ENCODE measurements at regions not wholly inside any gene's neighbourhood (a gene's known extent, or its start where the extent isn't known, plus 50 kb on each side); places are given as distances from the start of the nearest gene placed in this dataset.
"Not testable (repeated sequence)": the region's sequence is repeated elsewhere in the genome, so short reads cannot be mapped to it uniquely, and the experiment has no call there.

DNA sequence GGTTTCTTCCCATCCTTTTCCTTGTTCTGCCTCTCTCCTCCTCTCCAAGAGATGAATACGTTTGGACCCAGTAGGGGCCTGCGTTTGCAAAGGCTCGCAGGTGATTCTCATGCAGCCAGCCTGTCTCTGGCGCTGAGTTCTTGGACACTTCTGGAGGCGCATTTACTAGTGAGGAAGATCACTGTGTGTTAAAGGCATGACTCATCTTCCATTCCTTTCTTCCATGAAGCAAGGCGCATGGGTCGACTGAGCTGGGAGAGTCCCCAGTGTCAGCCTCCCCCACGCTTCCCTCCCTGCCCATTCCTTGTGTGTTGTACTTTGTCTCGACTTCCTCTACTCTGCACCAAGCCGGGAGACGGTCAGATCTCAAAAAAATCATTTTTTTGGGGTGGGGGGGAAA lies 159.9 kb upstream of the EEF2KMT start:
- intact Hi-C loops (cut with micrococcal nuclease): no loop called here

GRCh38 chr16:5252791-5253190 lies 155.2 kb upstream of the EEF2KMT start:
- intact Hi-C loops (cut with micrococcal nuclease): loop anchor here (2.0 kb wide), 1 partner anchor 14 kb away; no protein-coding TSS in a partner anchor

- intact Hi-C loops (cut with micrococcal nuclease): not testable (repeated sequence)
Observed at GRCh38 chr16:5247403-5247802, 149.8 kb upstream of the EEF2KMT start.

GRCh38 chr16:5240278-5240626 lies 142.7 kb upstream of the EEF2KMT start:
- intact Hi-C loops (cut with micrococcal nuclease): not testable (repeated sequence)

DNA sequence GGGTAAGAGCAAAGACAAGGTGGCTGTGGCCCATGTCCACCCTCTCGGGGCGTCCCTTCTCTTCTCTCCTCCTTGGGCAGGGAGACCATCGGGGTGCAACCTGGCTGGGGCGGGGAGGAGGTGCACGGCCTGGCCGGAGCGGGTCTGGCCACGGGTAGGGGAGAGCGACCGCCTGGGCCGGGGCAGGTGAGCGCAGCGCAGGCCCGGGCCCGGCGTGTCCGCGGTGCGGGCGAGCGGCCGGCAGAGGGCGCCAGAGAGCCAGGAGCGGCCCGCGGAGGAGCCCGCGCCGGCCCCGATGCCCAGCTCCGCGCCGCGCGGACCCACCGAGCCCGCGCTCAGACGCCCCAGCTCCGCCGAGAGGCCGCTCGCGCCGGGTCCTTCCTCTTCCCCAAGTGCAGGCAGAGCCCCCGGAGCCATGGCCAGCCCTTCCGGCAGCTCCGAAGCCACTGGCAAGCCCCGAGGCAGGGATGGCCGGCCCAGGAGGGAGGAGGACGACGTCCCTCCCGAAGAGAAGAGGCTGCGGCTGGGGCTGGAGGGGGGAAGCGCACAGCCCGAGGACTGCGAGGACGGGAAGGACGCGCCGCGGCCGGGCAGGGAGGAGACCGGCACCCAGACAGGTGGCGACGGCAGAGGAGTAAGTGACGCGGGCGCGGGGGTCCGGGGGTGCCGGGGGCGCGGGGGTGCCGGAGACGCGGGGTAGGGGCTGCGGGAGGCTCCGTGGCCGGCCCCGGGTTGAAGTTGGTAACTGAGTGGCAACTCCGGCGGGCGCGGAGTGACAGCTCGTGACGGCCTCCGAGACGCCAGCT lies 142.1 kb upstream of the EEF2KMT start:
- intact Hi-C loops (cut with micrococcal nuclease): loop anchor here (5.0 kb wide), 2 partner anchors 378 to 1403 kb away; no protein-coding TSS in a partner anchor

- intact Hi-C loops (cut with micrococcal nuclease): loop anchor here (5.0 kb wide), 2 partner anchors 382 to 1407 kb away; no protein-coding TSS in a partner anchor
Observed at GRCh38 chr16:5235119-5235518, 137.5 kb upstream of the EEF2KMT start.

- intact Hi-C loops (cut with micrococcal nuclease): loop anchor here (5.0 kb wide), 2 partner anchors 383 to 1408 kb away; no protein-coding TSS in a partner anchor
Observed at GRCh38 chr16:5234295-5235050, 136.9 kb upstream of the EEF2KMT start.

DNA sequence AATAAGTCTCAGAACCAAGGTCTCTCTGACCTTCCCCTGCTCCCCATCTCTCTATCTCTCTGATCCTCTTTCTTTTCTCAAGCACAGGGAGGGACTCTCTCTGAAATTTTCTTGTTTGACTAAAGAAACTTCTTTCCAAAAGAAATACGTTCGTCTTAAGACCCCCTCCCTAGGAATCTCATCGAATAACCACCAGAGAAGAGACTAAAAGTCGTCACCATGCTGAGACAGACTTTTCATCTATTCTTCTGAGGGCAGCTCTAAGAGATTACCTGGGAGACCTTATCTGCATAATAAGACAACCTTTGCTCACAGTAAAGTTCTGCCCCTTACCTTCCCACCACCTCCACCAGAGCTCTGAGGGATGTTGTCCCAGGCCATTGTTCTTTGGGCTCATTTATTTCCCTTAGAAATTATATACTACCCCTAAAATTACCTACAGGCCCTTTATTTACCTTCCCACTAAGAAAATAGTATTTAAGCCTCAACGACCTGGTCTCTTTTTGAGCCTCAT lies 133.7 kb upstream of the EEF2KMT start:
- intact Hi-C loops (cut with micrococcal nuclease): no loop called here

- intact Hi-C loops (cut with micrococcal nuclease): no loop called here
Observed at GRCh38 chr16:5228369-5228768, 130.8 kb upstream of the EEF2KMT start.

DNA sequence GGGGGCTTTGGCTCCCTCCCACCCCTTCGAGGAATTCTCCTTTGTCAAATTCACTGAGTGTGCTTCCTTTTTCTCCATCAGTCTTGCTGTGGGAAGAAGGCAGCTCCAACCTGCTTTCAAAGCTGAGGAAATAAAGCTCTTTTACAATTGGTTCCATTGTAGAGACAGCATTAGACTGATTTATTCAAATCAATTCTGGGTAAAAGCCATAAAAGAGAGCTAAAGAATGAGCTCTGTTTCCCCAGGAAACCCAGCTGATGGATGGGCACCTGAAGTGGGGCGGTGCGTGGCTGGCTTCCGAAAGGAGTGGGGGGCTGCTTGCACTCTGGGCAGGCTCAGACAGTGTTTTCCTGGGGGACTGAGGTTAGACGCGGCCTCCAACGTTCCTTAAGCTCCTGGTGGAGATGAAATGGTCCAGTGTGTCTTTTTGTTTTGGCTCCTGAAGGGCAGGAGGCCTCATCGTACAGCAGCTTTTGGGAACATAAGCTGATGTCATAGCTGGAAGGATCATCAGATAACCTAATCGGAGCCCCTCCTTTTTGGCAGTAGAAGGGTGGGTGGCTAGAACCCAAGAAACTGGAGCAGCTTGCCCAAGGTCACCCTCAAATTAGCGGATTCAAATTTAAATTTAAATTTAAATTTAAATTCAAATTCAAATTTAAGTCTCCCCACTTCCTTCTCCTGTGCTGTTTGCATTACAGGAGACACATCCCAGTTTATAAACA lies 128.5 kb upstream of the EEF2KMT start:
- intact Hi-C loops (cut with micrococcal nuclease): no loop called here

DNA sequence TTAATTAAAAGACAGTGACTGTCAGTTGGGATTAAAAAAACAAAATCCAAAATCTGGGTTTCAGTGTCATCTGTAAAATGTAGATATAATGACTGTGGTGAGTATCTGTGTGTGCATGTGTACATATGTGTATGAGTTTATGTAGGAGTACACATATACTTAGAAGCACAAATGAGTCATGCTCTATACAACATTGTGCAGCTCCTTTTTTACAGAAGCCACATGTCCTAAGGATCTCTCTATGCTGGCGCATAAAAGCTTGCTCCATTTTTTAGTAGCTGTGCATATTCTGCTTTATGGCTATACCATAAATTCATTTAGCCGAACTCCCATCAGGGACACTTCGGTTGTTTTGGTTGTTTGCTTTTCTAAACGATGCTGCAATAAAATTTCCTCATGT lies 125.2 kb upstream of the EEF2KMT start:
- intact Hi-C loops (cut with micrococcal nuclease): no loop called here

GRCh38 chr16:5221831-5222230 lies 124.2 kb upstream of the EEF2KMT start:
- intact Hi-C loops (cut with micrococcal nuclease): not testable (repeated sequence)

- intact Hi-C loops (cut with micrococcal nuclease): no loop called here
Observed at GRCh38 chr16:5220705-5221104, 123.1 kb upstream of the EEF2KMT start.

DNA sequence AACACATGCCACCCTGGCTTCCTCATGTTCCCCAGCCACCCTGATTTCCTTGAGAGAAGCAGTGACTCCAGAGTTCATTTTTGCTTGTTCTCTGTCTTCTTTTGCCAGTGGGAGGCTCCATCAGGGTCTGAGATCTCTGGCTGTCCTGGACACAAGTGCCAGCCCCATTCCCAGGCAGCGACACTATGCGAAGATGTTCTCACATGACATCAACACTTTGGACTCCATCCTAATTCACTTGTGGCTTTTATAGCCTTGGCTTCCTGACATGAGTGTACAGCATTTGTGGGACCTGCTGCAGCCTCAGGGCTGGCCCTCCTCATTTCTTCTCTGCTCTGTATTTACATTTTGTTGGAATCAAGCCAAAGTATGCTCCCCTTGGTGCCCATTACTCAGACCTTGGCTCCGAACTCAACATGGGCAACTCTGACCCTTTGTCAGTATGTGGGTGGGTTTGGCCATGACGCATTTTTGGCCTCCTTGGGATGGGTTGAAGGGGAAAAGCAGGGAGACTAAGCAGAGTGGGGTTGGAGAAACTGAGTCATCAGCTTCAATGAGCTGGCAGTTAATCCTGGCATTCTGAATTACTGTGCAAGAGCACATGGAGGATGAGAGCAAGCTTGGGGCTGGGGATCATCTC lies 119.0 kb upstream of the EEF2KMT start:
- intact Hi-C loops (cut with micrococcal nuclease): no loop called here

- intact Hi-C loops (cut with micrococcal nuclease): no loop called here
Observed at GRCh38 chr16:5215901-5216300, 118.3 kb upstream of the EEF2KMT start.

DNA sequence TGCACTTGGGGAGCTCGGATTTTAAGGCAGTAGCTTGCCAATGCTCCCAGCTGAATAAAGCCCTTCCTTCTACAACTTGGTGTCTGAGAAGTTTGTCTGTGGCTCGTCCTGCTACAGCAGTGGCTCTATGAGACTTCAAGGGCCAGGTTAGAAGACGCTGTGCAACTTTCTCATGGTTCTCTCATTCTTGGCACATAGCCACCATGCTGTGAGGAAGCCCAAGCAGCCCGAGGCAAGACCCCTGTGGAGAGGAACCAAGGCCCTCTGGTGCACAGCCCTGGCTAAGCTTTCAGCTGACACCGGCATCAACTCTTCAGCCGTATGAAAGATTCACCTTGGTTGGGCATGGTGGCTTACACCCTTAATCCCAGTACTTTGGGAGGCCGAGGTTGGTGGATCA lies 116.9 kb upstream of the EEF2KMT start:
- intact Hi-C loops (cut with micrococcal nuclease): no loop called here

DNA sequence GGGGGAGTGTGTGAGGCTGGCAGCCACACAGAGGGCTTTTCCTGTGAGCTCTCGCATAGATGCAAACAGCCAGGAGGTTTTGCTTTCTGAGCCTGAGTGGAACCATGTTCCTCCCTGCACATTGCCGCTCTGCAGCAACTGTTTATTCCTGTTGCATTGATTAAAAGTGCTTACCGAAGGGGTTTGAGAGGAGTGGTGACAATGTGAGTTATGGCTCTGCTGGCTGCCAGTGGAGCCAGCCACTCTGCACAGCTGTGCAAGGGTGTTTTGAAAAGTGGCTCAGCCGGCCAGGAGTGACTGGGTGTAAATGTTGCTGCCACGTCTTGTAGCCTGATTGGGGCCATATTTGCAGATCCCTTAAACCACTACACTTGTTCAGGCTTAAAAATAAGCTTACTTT lies 114.9 kb upstream of the EEF2KMT start:
- intact Hi-C loops (cut with micrococcal nuclease): not testable (repeated sequence)

DNA sequence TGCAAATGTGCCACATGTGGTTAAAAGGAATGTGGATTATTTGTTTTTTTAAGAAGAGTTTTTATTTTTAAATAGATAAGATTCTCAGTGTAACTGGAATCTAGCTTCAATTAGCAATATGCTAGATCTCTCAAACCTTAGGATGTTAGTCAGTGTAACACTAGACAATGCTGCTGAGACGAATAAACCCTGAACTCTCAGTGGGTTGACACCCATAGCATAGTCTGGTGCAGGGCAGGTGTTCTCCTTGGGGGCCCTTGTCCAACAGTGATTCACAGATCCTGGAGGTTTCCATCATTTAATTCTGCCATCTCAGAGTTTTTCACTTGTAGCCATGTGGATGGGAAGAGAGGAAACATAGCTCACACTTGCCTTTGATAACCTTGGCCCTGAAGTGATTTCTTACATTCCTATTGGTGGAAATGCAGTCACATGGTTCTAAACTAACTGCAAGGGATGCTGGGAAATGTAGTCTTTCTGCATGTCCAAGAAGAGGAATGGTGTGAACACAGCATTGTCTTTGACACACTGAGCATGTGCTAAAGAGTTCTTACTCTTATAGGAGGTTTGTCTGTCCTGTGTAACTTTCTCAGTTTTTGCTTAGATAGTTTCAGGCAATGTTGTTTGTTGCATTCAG lies 110.4 kb upstream of the EEF2KMT start:
- intact Hi-C loops (cut with micrococcal nuclease): not testable (repeated sequence)

DNA sequence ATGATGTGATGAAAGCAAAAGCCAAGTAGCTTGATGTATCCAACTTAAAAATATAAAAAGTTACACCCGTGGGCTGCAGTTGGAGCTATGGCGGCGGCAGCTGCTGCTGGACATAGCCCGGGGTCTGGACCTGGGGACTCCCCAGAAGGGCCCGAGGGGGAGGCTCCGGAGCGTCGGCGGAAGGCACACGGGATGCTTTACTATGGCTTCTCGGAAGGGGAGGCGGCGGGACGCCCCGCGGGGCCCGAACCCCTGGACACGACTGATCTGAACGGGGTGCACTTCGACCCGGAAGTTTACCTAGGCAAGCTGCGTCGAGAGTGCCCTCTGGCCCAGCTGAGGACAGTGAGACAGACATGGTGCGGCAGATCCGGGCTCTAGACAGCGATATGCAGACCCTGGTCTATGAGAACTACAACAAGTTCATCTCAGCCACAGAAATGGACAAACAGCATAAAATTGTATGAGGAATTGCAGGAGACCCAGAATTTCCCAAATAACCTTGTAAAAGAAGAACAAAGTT lies 109.5 kb upstream of the EEF2KMT start:
- intact Hi-C loops (cut with micrococcal nuclease): no loop called here

GRCh38 chr16:5206331-5206990 lies 108.9 kb upstream of the EEF2KMT start:
- intact Hi-C loops (cut with micrococcal nuclease): no loop called here

Measured in T-helper 1 cell treated with Interleukin-12 subunit alpha and Interleukin-12 subunit beta and Interleukin-4 antibody, amounts not matched to agents 30 ng/mL and 1 ng/mL, for 36 hours (primary cell).